GM18499 (cell line): ENCODE measurements at regions not wholly inside any gene's neighbourhood (a gene's known extent, or its start where the extent isn't known, plus 50 kb on each side); places are given as distances from the start of the nearest gene placed in this dataset.

Experiments used
- ATAC-seq: cut with Tn5 transposase; IDR thresholded peaks from one replicate; pipeline ENCODE4 v1.9.1; 2021; ENCODE audit warnings: moderate number of reproducible peaks; ENCODE audit not compliant: insufficient read depth, unreplicated experiment

GRCh38 chr22:49078076-49078710, 749.5 kb downstream of the BRD1 start:
- no peak for ATAC-seq

GRCh38 chr22:49077586-49077985, 750.1 kb downstream of the BRD1 start:
- ATAC-seq = no peak

- ATAC-seq = no peak
These were observed 750.7 kb downstream of the BRD1 start for GRCh38 chr22:49077036-49077393.

- ATAC-seq = no peak
These were observed 751.2 kb downstream of the BRD1 start for GRCh38 chr22:49076300-49077035.

GRCh38 chr22:49075150-49075549, 752.5 kb downstream of the BRD1 start:
- ATAC-seq = no peak

GRCh38 chr22:49073873-49074417, 753.7 kb downstream of the BRD1 start:
- no peak for ATAC-seq

GRCh38 chr22:49072996-49073645, 754.6 kb downstream of the BRD1 start:
- no peak for ATAC-seq

GRCh38 chr22:49070501-49070900, 757.2 kb downstream of the BRD1 start:
- no peak for ATAC-seq

GRCh38 chr22:49068861-49069500, 758.7 kb downstream of the BRD1 start:
- no peak for ATAC-seq

- no peak for ATAC-seq
These were observed 760.2 kb downstream of the BRD1 start for GRCh38 chr22:49067504-49067903.

GRCh38 chr22:49066619-49067018, 761.1 kb downstream of the BRD1 start:
- ATAC-seq = no peak

- ATAC-seq = no peak
These were observed 762.8 kb downstream of the BRD1 start for GRCh38 chr22:49064836-49065235.

GRCh38 chr22:49063545-49063890, 764.2 kb downstream of the BRD1 start:
- no peak for ATAC-seq

- no peak for ATAC-seq
These were observed 764.7 kb downstream of the BRD1 start for GRCh38 chr22:49062802-49063544.

- no peak for ATAC-seq
These were observed 765.4 kb downstream of the BRD1 start for GRCh38 chr22:49062155-49062801.

- ATAC-seq = no peak
These were observed 769.8 kb downstream of the BRD1 start for GRCh38 chr22:49057910-49058309.

- no peak for ATAC-seq
These were observed 771.4 kb downstream of the BRD1 start for GRCh38 chr22:49056301-49056700.

- ATAC-seq = no peak
These were observed 772.3 kb downstream of the BRD1 start for GRCh38 chr22:49055406-49055805.

GRCh38 chr22:49053578-49053977, 774.1 kb downstream of the BRD1 start:
- ATAC-seq = no peak

- ATAC-seq = no peak
These were observed 775.1 kb downstream of the BRD1 start for GRCh38 chr22:49052560-49052959.
